M059J (cell line): ENCODE measurements at regions not wholly inside any gene's neighbourhood (a gene's known extent, or its start where the extent isn't known, plus 50 kb on each side); places are given as distances from the start of the nearest gene placed in this dataset.
"Not testable (repeated sequence)": the region's sequence is repeated elsewhere in the genome, so short reads cannot be mapped to it uniquely, and the experiment has no call there.

Experiments used
- DNase-seq: peaks from one replicate; pipeline ENCODE4 v3.0.0-alpha.2; 2012; ENCODE audit warnings: low read depth

GRCh38 chr5:97544240-97544639 lies 361.2 kb upstream of the RIOK2 start:
- no peak for DNase-seq

- DNase-seq: no peak
Measured at GRCh38 chr5:97544678-97545077, 361.6 kb upstream of the RIOK2 start.

GRCh38 chr5:97545446-97545845 lies 362.4 kb upstream of the RIOK2 start:
- DNase-seq: no peak

- no peak for DNase-seq
Measured at GRCh38 chr5:97545886-97546535, 363.0 kb upstream of the RIOK2 start.

GRCh38 chr5:97547430-97547829 lies 364.4 kb upstream of the RIOK2 start:
- DNase-seq: no peak

GRCh38 chr5:97547999-97548738 lies 365.1 kb upstream of the RIOK2 start:
- no peak for DNase-seq

- no peak for DNase-seq
Measured at GRCh38 chr5:97548739-97549080, 365.7 kb upstream of the RIOK2 start.

GRCh38 chr5:97549496-97549895 lies 366.4 kb upstream of the RIOK2 start:
- DNase-seq: no peak

GRCh38 chr5:97550164-97550563 lies 367.1 kb upstream of the RIOK2 start:
- peak; percentile 51 for DNase-seq

GRCh38 chr5:97550818-97551217 lies 367.8 kb upstream of the RIOK2 start:
- no peak for DNase-seq

- peak; percentile 34 for DNase-seq
Measured at GRCh38 chr5:97553604-97554452, 370.8 kb upstream of the RIOK2 start.

GRCh38 chr5:97554977-97555643 lies 372.1 kb upstream of the RIOK2 start:
- DNase-seq: peak; percentile 5

GRCh38 chr5:97555644-97555981 lies 372.6 kb upstream of the RIOK2 start:
- DNase-seq: no peak

GRCh38 chr5:97559827-97560598 lies 377.0 kb upstream of the RIOK2 start:
- DNase-seq: no peak

GRCh38 chr5:97560599-97560993 lies 377.5 kb upstream of the RIOK2 start:
- no peak for DNase-seq

GRCh38 chr5:97563050-97563657 lies 380.1 kb upstream of the RIOK2 start:
- no peak for DNase-seq

GRCh38 chr5:97568382-97568781 lies 385.3 kb upstream of the RIOK2 start:
- DNase-seq: no peak

GRCh38 chr5:97570242-97570641 lies 387.2 kb upstream of the RIOK2 start:
- no peak for DNase-seq

GRCh38 chr5:97575322-97575721 lies 392.3 kb upstream of the RIOK2 start:
- no peak for DNase-seq

GRCh38 chr5:97576956-97577355 lies 393.9 kb upstream of the RIOK2 start:
- no peak for DNase-seq

GRCh38 chr5:97579977-97580376 lies 396.9 kb upstream of the RIOK2 start:
- not testable (repeated sequence) for DNase-seq
